ENCODE measurements at regions not wholly inside any gene's neighbourhood (a gene's known extent, or its start where the extent isn't known, plus 50 kb on each side); places are given as distances from the start of the nearest gene placed in this dataset.

- BruUV-seq (replicated peaks): no TSS peak
- FAIRE-seq (no peak), ATAC-seq (no peak), DNase-seq (ENCODE audit: extremely low read depth in 1 of 4, low spot score in 3 of 4) (no peak)
- CTCF ChIA-PET (ENCODE audit: low intra/inter-chr PET ratio): no interaction called here
- intact Hi-C loops (cut with micrococcal nuclease): no loop called here
- Histone ChIP-seq H4K20me1 (replicated peaks; ENCODE audit: control insufficient read depth, insufficient read depth, low read length) (no peaks in the 10 kb centered on the region), H3K9ac (ENCODE audit: insufficient read depth in 1 of 2, low read depth in 2 of 2, low read length in 2 of 2) (no peak overlapping the region), H3K36me3 (ENCODE audit: control insufficient read depth, insufficient read depth, low read length) (no peaks in the 10 kb centered on the region), H3K27ac (ENCODE audit: extremely low read depth, low read depth, low read length) (no peak overlapping the region), H3K9me1 (ENCODE audit: control insufficient read depth, insufficient read depth, low read length) (no peaks in the 10 kb centered on the region), H3K4me2 (ENCODE audit: insufficient read depth, low read length) (no peak overlapping the region), H2AFZ (ENCODE audit: low read depth, low read length) (no peak overlapping the region), H3K9me3 (replicated peaks; ENCODE audit: control insufficient read depth, insufficient read depth, low read depth, low read length) (no peaks in the 10 kb centered on the region), H3K79me2 (ENCODE audit: control insufficient read depth, insufficient read depth, low read length) (no peaks in the 10 kb centered on the region), H3K4me1 (replicated peaks in 1 of 2; ENCODE audit: control insufficient read depth in 2 of 2, insufficient read depth in 2 of 2, low read length in 2 of 2) (no peaks in the 10 kb centered on the region), H3K4me3 (no peak overlapping the region), H3K27me3 (ENCODE audit: control insufficient read depth in 2 of 2, insufficient read depth in 2 of 2, low read length in 2 of 2) (no peaks in the 10 kb centered on the region)
- WGBS (ENCODE audit: insufficient coverage, low coverage, missing lambda C conversion rate): 0% methylated on average over 1 of the region's 1 CpG
- in situ Hi-C loops (cut with MboI): no loop called here
- POLR2A ChIA-PET: interaction anchor here (0.7 to 1.4 kb wide), 2 partner anchors 13 to 317 kb away, joined by 3 to 4 read pairs; no protein-coding TSS in a partner anchor
- TF ChIP-seq ELF4 (CRISPR knock-in tag; IDR thresholded peaks at IDR 0.05) (no peak), NONO (IDR thresholded peaks at IDR 0.05; ENCODE audit: low read depth in 2 of 2, low read length in 1 of 2) (no peak), THAP12 (CRISPR knock-in tag; IDR thresholded peaks at IDR 0.05) (no peak), HBP1 (CRISPR knock-in tag; IDR thresholded peaks at IDR 0.05) (no peak), PATZ1 (CRISPR knock-in tag; IDR thresholded peaks at IDR 0.05; ENCODE audit: borderline replicate concordance) (no peak)
Observed at GRCh38 chr13:39893808-39894207, 238.3 kb downstream of the COG6 start.
